Gastroesophageal sphincter (tissue), 3 donors: ENCODE measurements at regions not wholly inside any gene's neighbourhood (a gene's known extent, or its start where the extent isn't known, plus 50 kb on each side); places are given as distances from the start of the nearest gene placed in this dataset.

Experiments used
- POLR2AphosphoS5 ChIP-seq: sonication (generic); formaldehyde crosslinking; IDR thresholded peaks from one replicate; pipeline ENCODE4 v1.6.1; 2017; ENCODE audit warnings: antibody characterized with exemption
- TF ChIP-seq, protein P1 (sequence below), 4 experiments: fragments of 200-600 bp in 2 of 4; fragments of 450-650 bp in 2 of 4; sonication (generic) in 1 of 4; IDR thresholded peaks; one replicate each; pipeline ENCODE4 v1.5.1; 2017 to 2019; ENCODE audit warnings: antibody characterized with exemption in 4 of 4, mild to moderate bottlenecking in 2 of 4, moderate library complexity in 2 of 4

DNA sequence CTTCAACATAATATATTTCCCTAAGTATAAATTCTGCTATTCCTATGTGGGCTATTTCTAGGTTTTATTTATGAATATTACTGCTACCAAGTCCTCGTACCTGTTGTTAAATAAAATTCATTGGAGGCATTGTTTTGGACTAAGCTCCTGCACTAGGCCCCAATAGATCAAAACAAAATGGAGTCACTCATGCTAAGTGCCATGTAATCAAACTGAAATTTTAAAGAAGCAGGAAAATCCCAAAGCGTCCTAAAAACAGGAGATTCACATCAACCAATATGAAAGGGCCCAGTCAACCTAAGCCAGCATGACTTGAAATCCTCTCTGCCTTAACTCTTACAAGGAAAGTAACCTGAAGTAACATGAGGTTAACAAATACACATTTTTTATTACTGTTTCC lies 743.2 kb downstream of the TRAM1L1 start:
- TF ChIP-seq POLR2AphosphoS5 = no peak
- TF ChIP-seq, protein P1, sequence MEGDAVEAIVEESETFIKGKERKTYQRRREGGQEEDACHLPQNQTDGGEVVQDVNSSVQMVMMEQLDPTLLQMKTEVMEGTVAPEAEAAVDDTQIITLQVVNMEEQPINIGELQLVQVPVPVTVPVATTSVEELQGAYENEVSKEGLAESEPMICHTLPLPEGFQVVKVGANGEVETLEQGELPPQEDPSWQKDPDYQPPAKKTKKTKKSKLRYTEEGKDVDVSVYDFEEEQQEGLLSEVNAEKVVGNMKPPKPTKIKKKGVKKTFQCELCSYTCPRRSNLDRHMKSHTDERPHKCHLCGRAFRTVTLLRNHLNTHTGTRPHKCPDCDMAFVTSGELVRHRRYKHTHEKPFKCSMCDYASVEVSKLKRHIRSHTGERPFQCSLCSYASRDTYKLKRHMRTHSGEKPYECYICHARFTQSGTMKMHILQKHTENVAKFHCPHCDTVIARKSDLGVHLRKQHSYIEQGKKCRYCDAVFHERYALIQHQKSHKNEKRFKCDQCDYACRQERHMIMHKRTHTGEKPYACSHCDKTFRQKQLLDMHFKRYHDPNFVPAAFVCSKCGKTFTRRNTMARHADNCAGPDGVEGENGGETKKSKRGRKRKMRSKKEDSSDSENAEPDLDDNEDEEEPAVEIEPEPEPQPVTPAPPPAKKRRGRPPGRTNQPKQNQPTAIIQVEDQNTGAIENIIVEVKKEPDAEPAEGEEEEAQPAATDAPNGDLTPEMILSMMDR (IDR thresholded peaks at IDR 0.05) = no peak
